Lower lobe of right lung (tissue), 2 donors: ENCODE measurements at regions not wholly inside any gene's neighbourhood (a gene's known extent, or its start where the extent isn't known, plus 50 kb on each side); places are given as distances from the start of the nearest gene placed in this dataset.

ENCODE experiments used
- ATAC-seq, 2 donors: fragments of 200-7000 bp; cut with Tn5 transposase; one replicate each; pipeline ENCODE4 v1.9.1; 2020 to 2022; ENCODE audit warnings: mild to moderate bottlenecking in 2 of 2, moderate library complexity in 2 of 2
- DNase-seq: peaks from one replicate; pipeline ENCODE4 v3.0.0-alpha.2; 2020
- H3K27ac ChIP-seq: fragments of 200-600 bp; one replicate; pipeline ENCODE4 v1.8.0; 2022
- H3K27me3 ChIP-seq: fragments of 200-600 bp; one replicate; pipeline ENCODE4 v1.8.0; 2022; ENCODE audit warnings: low read depth
- H3K36me3 ChIP-seq: fragments of 200-600 bp; one replicate; pipeline ENCODE4 v1.8.0; 2022; ENCODE audit warnings: mild to moderate bottlenecking
- H3K4me1 ChIP-seq: fragments of 200-600 bp; one replicate; pipeline ENCODE4 v1.8.0; 2022
- H3K4me3 ChIP-seq: fragments of 200-600 bp; one replicate; pipeline ENCODE4 v1.8.0; 2022; ENCODE audit warnings: mild to moderate bottlenecking
- H3K9me3 ChIP-seq: fragments of 200-600 bp; one replicate; pipeline ENCODE4 v1.8.0; 2022
- intact Hi-C: fragments of 100-400 bp; cut with DNase I; formaldehyde crosslinking; loops from one replicate; pipeline ENCODE4 v1.11.0; 2022
- TF ChIP-seq, protein P1 (sequence below): fragments of 200-600 bp; IDR thresholded peaks from one replicate; pipeline ENCODE4 v1.8.0; 2022; ENCODE audit warnings: antibody characterized with exemption, mild to moderate bottlenecking
- donor health status: DM: no; HTN: yes; CAD: no; lungs with severe emphysema.

DNA sequence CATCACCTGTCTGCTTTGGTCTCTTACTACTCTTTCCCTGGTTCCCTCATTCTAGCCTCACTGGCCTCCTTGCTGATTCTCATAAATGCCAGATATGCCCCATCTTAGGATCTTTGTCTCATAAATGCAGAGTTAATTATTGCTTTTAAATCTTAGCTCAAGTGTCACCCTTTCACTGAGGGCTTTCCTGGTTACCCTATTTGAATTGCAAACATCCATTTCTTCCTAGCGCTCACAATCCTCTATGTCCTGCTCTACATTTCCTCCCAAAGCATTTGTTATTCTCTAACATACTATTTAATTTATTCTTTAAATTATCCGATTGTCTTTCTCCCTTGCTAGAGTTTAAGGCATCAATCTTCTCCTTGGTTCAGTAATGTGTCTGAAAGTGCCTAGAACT, 296.5 kb upstream of the ADGRL4 start:
- Histone ChIP-seq H3K4me3 (no peak overlapping the region), H3K4me1 (no peaks in the 10 kb centered on the region), H3K27ac (no peak overlapping the region), H3K9me3 (no peaks in the 10 kb centered on the region), H3K27me3 (no peaks in the 10 kb centered on the region), H3K36me3 (no peaks in the 10 kb centered on the region)
- ATAC-seq (no peak), DNase-seq (no peak)
- intact Hi-C loops, result no loop called here
- TF ChIP-seq, protein P1, sequence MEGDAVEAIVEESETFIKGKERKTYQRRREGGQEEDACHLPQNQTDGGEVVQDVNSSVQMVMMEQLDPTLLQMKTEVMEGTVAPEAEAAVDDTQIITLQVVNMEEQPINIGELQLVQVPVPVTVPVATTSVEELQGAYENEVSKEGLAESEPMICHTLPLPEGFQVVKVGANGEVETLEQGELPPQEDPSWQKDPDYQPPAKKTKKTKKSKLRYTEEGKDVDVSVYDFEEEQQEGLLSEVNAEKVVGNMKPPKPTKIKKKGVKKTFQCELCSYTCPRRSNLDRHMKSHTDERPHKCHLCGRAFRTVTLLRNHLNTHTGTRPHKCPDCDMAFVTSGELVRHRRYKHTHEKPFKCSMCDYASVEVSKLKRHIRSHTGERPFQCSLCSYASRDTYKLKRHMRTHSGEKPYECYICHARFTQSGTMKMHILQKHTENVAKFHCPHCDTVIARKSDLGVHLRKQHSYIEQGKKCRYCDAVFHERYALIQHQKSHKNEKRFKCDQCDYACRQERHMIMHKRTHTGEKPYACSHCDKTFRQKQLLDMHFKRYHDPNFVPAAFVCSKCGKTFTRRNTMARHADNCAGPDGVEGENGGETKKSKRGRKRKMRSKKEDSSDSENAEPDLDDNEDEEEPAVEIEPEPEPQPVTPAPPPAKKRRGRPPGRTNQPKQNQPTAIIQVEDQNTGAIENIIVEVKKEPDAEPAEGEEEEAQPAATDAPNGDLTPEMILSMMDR, result no peak

DNA sequence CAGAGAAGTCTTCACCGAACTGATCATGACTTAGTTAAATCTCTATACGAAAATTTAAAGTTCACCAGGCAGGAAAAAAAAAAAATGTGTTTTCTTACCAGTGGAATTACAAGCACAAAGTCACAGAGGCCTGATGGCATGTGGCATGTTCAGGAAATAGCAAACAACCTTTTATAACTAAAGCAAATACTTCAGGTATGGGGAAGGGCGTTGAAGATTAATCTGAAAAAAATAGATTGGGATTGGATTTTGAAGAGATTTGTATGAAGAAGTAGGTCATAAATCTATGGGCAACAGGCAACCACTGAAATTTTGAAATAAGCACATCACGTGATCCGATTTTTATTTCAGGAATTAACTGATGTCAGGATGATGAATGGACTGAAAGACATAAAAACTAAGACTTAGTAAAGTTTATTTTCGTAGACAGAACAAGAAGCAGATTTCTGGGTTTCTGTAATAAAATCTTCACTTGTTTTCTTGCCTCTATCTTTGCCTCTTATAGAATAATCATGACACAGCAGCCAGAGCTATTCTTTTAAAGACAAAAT, 295.9 kb upstream of the ADGRL4 start:
- no peaks in the 10 kb centered on the region for H3K4me1 ChIP-seq
- H3K36me3 ChIP-seq, result no peaks in the 10 kb centered on the region
- DNase-seq, result no peak
- no peak overlapping the region for H3K4me3 ChIP-seq
- intact Hi-C loops, result no loop called here
- H3K27ac ChIP-seq, result no peak overlapping the region
- no peaks in the 10 kb centered on the region for H3K9me3 ChIP-seq
- ATAC-seq, result no peak
- TF ChIP-seq, protein P1, result no peak
- H3K27me3 ChIP-seq, result no peaks in the 10 kb centered on the region

DNA sequence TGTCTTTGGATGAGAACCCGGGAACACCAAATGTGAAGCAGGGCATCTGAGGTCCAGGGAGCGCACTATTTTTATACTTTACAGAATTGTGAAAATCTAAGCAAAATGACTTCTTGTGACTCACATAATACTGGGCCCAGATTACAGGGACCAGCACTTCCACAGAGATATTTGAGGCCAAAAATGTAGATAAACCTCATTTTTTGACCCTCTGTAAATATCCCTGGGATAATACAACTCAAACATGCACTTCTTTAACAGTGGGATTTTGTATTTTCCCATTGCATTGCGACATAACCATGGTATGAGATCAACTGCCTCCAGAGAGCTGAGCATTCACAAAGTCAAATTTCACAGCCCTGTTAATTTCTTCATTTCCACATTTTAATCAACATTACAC, 289.4 kb upstream of the ADGRL4 start:
- H3K4me1 ChIP-seq, result no peaks in the 10 kb centered on the region
- intact Hi-C loops, result no loop called here
- H3K9me3 ChIP-seq, result no peaks in the 10 kb centered on the region
- no peaks in the 10 kb centered on the region for H3K27me3 ChIP-seq
- H3K27ac ChIP-seq, result no peak overlapping the region
- no peak for DNase-seq
- H3K4me3 ChIP-seq, result no peak overlapping the region
- no peaks in the 10 kb centered on the region for H3K36me3 ChIP-seq
- no peak for ATAC-seq
- TF ChIP-seq, protein P1, result no peak

DNA sequence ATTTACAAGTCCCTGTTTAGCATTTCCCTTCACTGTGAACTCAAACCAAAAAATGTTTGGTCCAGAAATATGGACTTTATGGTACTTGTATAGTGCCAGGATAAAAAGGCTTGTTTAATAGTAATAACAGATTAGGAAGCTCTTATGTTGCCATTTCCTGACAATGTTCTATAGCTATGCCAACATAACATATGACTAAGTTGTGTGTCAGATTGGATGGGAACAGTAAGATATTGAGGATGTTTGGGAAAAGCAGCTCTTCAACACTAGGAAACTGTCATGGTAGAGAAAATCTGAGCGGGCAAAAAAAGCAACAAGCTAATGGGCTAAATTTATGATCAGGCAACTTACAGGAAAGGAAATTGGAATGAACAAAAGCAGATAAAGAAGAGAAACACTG, 287.1 kb upstream of the ADGRL4 start:
- intact Hi-C loops, result no loop called here
- no peak overlapping the region for H3K27ac ChIP-seq
- TF ChIP-seq, protein P1, result no peak

DNA sequence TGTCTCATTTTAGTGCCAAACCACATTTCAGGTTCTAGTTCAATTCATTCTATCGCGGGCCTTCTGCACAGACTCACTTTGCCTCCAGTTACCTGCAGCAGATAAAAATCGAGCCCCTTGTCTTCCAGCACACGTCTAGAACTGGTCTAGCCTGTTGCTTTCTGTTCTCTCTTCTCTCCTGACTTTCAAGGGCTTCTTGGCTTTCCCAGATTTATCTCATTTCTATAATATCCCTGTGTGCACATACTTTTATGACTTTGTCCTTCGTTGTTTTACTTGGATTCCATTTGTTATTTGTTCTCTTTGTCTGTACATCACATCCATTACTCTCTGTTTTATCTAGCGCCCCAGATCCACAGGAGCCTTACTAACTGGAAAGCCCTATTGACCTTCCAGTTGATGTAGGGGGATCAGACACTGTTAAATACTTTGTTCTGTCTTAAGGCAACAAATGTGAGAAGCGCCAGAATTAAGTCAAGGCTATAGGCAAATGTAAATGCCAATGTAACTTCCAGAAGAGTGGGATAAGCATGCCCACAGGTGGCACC, 284.5 kb upstream of the ADGRL4 start:
- ATAC-seq (no peak), DNase-seq (no peak)
- intact Hi-C loops, result no loop called here
- H3K27me3 ChIP-seq, result no peaks in the 10 kb centered on the region
- H3K27ac ChIP-seq, result no peak overlapping the region
- TF ChIP-seq, protein P1, result no peak
- no peaks in the 10 kb centered on the region for H3K4me1 ChIP-seq
- no peak overlapping the region for H3K4me3 ChIP-seq
- H3K9me3 ChIP-seq, result no peaks in the 10 kb centered on the region
- no peaks in the 10 kb centered on the region for H3K36me3 ChIP-seq

More for the DNA sequence above, 287.1 kb upstream of the ADGRL4 start:
- Histone ChIP-seq H3K27me3 (no peaks in the 10 kb centered on the region), H3K9me3 (no peaks in the 10 kb centered on the region), H3K4me3 (no peak overlapping the region), H3K36me3 (no peaks in the 10 kb centered on the region), H3K4me1 (no peaks in the 10 kb centered on the region)
- no peak for DNase-seq
- ATAC-seq, result no peak
